WI38 (cell line): ENCODE measurements at regions not wholly inside any gene's neighbourhood (a gene's known extent, or its start where the extent isn't known, plus 50 kb on each side); places are given as distances from the start of the nearest gene placed in this dataset.

Experiments used
- H3K4me3 ChIP-seq: 2 replicates; pipeline ENCODE4 v1.5.1; 2011; ENCODE audit warnings: low read depth, mild to moderate bottlenecking, control low read depth, low read length
- TF ChIP-seq, protein P1 (sequence below): IDR thresholded peaks from 2 replicates; pipeline ENCODE4 v1.5.1; 2012; ENCODE audit warnings: low read depth, mild to moderate bottlenecking, control low read depth, low read length

DNA sequence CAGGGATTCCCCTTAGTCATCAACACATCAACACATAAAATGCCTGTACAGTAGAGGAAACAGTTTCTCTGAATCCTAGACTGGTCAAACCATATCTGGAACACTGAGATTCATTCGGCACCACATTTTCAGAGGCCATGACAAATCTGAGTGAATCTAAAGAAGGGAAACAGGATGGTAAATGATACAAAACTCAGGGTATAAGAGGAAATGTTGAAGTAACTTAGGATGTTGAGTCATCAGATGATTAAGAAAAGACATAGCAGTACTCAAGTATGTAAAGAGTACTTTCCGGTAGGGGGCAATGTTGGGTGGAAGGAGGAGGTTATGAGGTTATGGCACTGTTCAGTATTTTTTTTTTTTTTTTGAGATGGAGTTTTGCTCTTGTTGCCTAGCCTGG, 358.5 kb upstream of the PMFBP1 start:
- TF ChIP-seq, protein P1, sequence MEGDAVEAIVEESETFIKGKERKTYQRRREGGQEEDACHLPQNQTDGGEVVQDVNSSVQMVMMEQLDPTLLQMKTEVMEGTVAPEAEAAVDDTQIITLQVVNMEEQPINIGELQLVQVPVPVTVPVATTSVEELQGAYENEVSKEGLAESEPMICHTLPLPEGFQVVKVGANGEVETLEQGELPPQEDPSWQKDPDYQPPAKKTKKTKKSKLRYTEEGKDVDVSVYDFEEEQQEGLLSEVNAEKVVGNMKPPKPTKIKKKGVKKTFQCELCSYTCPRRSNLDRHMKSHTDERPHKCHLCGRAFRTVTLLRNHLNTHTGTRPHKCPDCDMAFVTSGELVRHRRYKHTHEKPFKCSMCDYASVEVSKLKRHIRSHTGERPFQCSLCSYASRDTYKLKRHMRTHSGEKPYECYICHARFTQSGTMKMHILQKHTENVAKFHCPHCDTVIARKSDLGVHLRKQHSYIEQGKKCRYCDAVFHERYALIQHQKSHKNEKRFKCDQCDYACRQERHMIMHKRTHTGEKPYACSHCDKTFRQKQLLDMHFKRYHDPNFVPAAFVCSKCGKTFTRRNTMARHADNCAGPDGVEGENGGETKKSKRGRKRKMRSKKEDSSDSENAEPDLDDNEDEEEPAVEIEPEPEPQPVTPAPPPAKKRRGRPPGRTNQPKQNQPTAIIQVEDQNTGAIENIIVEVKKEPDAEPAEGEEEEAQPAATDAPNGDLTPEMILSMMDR = peak; percentile 30; the same call in 1 of the 2 replicates
- no peak overlapping the region for H3K4me3 ChIP-seq

DNA sequence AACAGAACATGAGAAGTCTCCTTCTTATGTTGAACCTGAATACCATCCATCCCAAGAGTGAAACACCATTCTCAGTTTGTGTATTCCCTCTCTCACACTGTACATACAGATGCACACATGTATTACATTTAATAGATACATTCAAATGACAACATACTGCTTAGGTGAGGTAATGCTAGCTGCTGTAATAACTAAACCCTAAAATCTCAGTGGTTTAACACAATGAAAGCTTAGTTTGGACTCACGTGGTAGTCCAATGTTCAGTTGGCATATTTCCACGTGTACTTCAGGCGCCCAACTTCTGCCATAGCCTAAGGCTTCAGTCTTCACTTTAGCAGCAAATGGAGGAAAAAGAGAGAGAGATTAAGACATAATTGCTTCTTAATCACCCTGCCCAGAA, 351.1 kb upstream of the PMFBP1 start:
- TF ChIP-seq, protein P1 = no peak

DNA sequence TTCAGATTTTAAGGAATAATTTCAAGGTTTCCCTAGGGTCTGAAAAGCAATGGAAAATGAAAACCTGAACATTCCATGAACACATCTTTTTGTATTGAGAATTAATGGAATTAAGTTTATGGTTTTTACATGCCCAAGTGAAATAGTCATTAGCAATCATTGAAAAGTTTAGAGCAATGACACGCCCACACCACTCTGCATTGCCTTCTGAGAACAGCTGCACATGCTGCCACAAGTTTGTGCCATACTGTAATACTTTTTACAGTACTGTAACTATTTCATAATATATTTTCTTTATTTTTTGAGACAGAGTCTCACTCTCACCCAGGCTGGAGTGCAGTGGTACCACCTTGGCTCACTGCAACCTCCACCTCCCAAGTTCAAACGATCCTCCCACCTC, 345.2 kb upstream of the PMFBP1 start:
- TF ChIP-seq, protein P1 = no peak
- no peak overlapping the region for H3K4me3 ChIP-seq

More for the DNA sequence above, 351.1 kb upstream of the PMFBP1 start:
- no peak overlapping the region for H3K4me3 ChIP-seq

DNA sequence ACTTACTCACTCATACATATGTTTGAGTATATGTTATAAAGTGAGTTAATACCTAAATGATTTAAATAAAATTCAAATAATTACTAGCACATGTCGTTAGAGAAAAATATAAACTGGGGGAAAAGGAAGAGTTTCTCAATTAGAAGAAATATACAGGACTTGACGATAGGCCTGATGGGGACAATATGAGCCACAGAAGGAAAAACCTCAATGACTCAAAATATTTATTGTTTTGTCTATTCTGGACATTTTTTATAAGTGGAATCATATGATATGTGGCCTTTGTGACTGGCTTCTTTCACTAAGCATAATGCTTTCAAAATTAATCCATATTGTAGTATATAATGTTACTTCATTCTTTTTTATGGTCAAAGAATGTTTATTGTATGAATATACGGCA, 339.2 kb upstream of the PMFBP1 start:
- TF ChIP-seq, protein P1 = no peak
- no peak overlapping the region for H3K4me3 ChIP-seq

DNA sequence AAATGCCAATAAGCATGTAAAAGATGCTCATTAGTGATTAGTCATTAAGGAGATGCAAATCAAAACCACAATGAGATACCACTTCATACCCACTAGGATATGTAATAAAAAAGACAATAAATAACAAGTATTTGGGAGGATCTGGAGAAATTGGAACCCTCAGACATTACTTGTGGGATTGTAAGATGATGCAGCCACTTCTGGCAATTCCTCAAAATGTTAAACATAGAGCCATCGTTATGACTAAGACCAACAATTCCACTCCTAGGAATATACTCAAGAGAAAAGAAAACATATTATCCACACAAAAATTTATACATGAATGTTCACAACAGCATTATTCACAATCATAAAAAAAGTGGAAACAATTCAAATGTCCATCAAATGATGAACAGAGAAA, 336.2 kb upstream of the PMFBP1 start:
- no peak overlapping the region for H3K4me3 ChIP-seq
- TF ChIP-seq, protein P1 = no peak

DNA sequence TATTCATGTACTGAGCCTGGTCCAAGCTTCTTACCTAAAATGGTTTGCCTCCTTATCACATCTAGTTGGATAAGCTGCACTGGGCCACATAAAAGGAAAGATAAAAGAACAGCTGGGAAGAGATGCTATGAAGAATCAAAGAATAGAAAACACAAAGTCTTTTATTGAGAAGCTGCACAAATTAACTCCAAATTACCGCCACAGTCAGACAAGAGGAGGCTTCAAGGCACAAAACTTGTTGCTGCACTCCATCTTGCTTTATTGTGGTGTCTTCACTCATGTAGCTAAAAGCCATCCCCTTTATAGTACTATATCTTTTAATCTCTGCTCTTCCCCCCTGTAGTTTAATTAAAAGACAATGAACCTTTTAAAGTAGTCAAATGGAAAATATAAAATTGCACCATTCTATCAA, 330.6 kb upstream of the PMFBP1 start:
- no peak overlapping the region for H3K4me3 ChIP-seq
- TF ChIP-seq, protein P1 = no peak

DNA sequence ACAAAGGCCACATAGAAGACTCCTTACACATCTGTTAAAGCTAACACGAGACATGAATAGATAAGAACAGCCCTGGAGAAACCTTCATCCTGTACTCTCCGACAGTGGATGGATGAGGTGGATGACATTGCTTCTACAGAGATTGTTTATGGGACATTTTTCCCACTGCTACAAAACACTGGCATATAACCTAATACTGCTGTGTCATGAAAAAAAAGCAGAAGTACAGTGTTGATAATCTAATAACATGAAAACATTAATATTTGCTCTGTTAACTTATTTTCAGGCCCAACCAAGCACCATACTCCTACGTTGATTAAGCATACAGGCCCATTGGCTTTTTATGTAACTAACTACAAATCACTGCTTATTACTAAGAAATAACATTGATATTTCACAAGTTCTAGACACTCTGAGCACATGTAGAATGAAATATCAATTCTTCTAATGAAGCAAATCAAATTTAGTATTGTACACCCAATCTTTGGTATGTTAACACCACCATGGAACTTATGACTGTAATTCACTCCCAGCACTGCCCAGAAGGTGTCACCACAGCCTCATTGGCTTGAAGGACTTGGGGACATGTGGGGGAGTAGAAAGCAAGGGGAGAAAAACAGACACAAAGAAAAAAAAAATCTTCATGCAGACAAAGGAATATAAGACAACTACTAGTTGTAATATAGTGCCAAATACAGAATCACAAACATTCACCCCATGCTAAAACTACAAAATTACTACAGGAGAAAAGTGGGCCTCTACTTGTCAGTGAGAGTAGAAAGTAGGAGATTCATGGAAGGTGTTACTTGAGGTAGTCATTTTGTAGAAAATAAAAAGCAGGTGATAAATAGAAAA, 330.0 kb upstream of the PMFBP1 start:
- TF ChIP-seq, protein P1 = peak; percentile 91

More for the DNA sequence above, 330.0 kb upstream of the PMFBP1 start:
- H3K4me3 ChIP-seq = no peak overlapping the region
